ENCODE measurements at regions not wholly inside any gene's neighbourhood (a gene's known extent, or its start where the extent isn't known, plus 50 kb on each side); places are given as distances from the start of the nearest gene placed in this dataset.

DNA sequence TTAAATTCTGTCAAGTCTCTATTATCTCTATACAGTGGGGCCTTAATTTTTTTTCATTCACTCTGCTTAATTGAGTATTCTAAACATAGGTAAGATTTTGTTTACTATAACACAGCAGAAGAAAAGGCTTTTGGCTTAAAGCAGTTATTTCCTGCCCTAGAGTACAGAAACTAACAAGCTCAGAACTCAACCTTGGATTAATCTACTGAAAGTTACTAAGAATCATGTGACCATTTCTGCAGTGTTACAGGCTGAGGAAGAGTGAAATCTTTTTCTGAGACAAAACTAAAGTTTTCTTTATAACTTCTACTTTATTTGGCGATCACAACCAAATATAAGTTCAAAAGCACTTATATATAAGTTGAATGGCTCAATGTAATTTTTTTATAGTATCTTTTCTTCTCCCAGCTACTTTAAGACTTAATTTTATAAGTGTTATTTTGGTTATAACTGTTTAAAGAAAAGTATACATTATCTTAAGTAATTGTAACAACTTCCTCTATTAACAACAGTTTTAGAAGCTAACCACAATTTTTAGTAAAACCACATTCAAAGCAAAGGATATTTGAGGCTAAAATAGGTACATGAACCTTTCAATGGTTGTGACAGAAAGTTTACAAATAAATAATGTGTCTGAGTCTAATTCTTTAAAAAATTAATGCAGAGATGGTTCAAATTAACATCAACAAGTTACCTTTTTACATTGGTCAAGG, 240.6 kb upstream of the NAALADL2 start:
- no peaks in the 10 kb centered on the region for H3K27me3 ChIP-seq (ENCODE audit: control insufficient read depth, insufficient read depth, low read length)

GRCh38 chr3:174619239-174619638, 239.9 kb upstream of the NAALADL2 start:
- no peaks in the 10 kb centered on the region for H3K4me1 ChIP-seq (ENCODE audit: control insufficient read depth, insufficient read depth, low read length)
- H3K27ac ChIP-seq (ENCODE audit: low read depth, low read length): no peak overlapping the region
- H3K27me3 ChIP-seq (ENCODE audit: control insufficient read depth, insufficient read depth, low read length): no peaks in the 10 kb centered on the region
- no peak overlapping the region for H3K4me3 ChIP-seq (ENCODE audit: low read depth, low read length)
- no peaks in the 10 kb centered on the region for H3K9me3 ChIP-seq (ENCODE audit: control insufficient read depth, insufficient read depth, low read length)
- no peaks in the 10 kb centered on the region for H3K36me3 ChIP-seq (ENCODE audit: control insufficient read depth, insufficient read depth, low read length)
- H3K9ac ChIP-seq (ENCODE audit: low read depth, low read length): no peak overlapping the region

More for the DNA sequence above, 240.6 kb upstream of the NAALADL2 start:
- no peak overlapping the region for H3K27ac ChIP-seq (ENCODE audit: low read depth, low read length)
- H3K4me3 ChIP-seq (ENCODE audit: low read depth, low read length): no peak overlapping the region
- H3K9me3 ChIP-seq (ENCODE audit: control insufficient read depth, insufficient read depth, low read length): no peaks in the 10 kb centered on the region
- no peaks in the 10 kb centered on the region for H3K4me1 ChIP-seq (ENCODE audit: control insufficient read depth, insufficient read depth, low read length)
- no peak overlapping the region for H3K9ac ChIP-seq (ENCODE audit: low read depth, low read length)
- H3K36me3 ChIP-seq (ENCODE audit: control insufficient read depth, insufficient read depth, low read length): no peaks in the 10 kb centered on the region

DNA sequence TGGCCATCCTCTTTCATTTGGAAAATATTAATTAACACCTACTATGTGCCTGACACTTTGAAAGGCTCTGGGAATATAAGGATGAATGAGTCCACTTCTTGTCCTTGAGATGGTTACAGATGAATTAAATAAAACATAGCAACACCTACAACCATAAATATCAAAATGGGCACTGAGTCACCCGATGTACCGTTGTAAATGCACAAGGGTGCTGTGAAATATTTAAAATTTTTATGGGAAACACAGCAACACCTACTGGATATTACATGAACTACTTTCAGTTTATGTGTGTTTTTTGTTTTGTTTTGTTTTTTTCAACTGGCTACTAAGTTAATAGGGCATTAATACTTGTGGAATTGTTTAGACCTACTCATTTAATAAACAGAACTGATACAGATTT, 239.0 kb upstream of the NAALADL2 start:
- Histone ChIP-seq H3K36me3 (ENCODE audit: control insufficient read depth, insufficient read depth, low read length) (no peaks in the 10 kb centered on the region), H3K4me3 (ENCODE audit: low read depth, low read length) (no peak overlapping the region), H3K9ac (ENCODE audit: low read depth, low read length) (no peak overlapping the region), H3K9me3 (ENCODE audit: control insufficient read depth, insufficient read depth, low read length) (no peaks in the 10 kb centered on the region), H3K27me3 (ENCODE audit: control insufficient read depth, insufficient read depth, low read length) (no peaks in the 10 kb centered on the region), H3K27ac (ENCODE audit: low read depth, low read length) (no peak overlapping the region), H3K4me1 (ENCODE audit: control insufficient read depth, insufficient read depth, low read length) (no peaks in the 10 kb centered on the region)

DNA sequence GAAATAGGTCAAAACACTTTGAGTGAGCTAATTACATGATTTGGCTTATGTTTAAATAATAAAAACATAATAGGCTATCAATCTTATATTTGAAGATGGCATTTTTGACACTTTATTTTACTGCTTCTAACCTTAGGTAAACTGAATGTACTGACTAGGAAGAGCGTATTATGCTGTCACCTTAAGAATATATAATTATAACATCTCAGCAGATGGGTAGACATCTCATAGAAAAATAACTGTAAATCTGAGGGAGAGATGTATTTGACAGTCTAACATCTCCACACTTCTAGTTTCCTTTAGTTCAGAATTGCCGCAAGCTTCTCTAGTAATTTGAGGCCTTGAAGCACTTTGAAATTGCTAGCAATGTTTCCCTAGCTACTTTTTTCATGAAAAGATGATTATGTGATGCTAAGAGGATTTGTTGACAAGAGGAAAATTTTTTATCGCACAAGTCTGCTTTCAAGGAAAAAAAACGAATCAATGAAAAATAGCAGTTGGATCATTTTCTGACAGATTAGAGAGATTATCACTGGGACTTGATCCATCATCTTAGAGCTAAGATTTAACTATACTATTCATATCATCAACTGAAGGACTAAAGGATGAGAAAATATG, 238.2 kb upstream of the NAALADL2 start:
- H3K4me3 ChIP-seq (ENCODE audit: low read depth, low read length): no peak overlapping the region
- H3K27me3 ChIP-seq (ENCODE audit: control insufficient read depth, insufficient read depth, low read length): no peaks in the 10 kb centered on the region
- H3K4me1 ChIP-seq (ENCODE audit: control insufficient read depth, insufficient read depth, low read length): no peaks in the 10 kb centered on the region
- no peaks in the 10 kb centered on the region for H3K36me3 ChIP-seq (ENCODE audit: control insufficient read depth, insufficient read depth, low read length)
- H3K9me3 ChIP-seq (ENCODE audit: control insufficient read depth, insufficient read depth, low read length): no peaks in the 10 kb centered on the region
- H3K9ac ChIP-seq (ENCODE audit: low read depth, low read length): no peak overlapping the region
- H3K27ac ChIP-seq (ENCODE audit: low read depth, low read length): no peak overlapping the region

GRCh38 chr3:174633342-174633741, 225.8 kb upstream of the NAALADL2 start:
- H3K27ac ChIP-seq (ENCODE audit: low read depth, low read length): no peak overlapping the region
- no peaks in the 10 kb centered on the region for H3K4me1 ChIP-seq (ENCODE audit: control insufficient read depth, insufficient read depth, low read length)
- H3K27me3 ChIP-seq (ENCODE audit: control insufficient read depth, insufficient read depth, low read length): no peaks in the 10 kb centered on the region
- H3K9me3 ChIP-seq (ENCODE audit: control insufficient read depth, insufficient read depth, low read length): no peaks in the 10 kb centered on the region
- no peaks in the 10 kb centered on the region for H3K36me3 ChIP-seq (ENCODE audit: control insufficient read depth, insufficient read depth, low read length)
- no peak overlapping the region for H3K9ac ChIP-seq (ENCODE audit: low read depth, low read length)
- no peak overlapping the region for H3K4me3 ChIP-seq (ENCODE audit: low read depth, low read length)

DNA sequence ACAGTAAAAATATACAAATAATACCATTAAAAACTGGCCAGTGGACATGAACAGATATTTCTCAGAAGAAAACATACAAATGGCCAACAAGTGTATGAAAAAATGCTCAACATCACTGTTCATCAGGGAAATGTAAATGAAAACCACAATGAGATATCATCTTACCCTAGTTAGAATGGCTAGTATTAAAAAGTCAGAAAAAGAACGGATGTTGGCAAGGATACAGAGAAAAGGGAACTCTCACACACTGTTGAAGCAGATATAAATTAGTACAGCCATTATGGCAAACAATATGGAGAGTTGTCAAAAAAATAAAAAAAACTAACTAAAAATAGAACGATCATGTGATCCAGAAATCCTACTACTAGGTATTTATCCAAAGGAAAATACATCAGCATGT, 222.7 kb upstream of the NAALADL2 start:
- H3K4me1 ChIP-seq (ENCODE audit: control insufficient read depth, insufficient read depth, low read length): no peaks in the 10 kb centered on the region
- no peaks in the 10 kb centered on the region for H3K36me3 ChIP-seq (ENCODE audit: control insufficient read depth, insufficient read depth, low read length)
- H3K4me3 ChIP-seq (ENCODE audit: low read depth, low read length): no peak overlapping the region
- H3K9me3 ChIP-seq (ENCODE audit: control insufficient read depth, insufficient read depth, low read length): no peaks in the 10 kb centered on the region
- H3K27me3 ChIP-seq (ENCODE audit: control insufficient read depth, insufficient read depth, low read length): no peaks in the 10 kb centered on the region
- H3K27ac ChIP-seq (ENCODE audit: low read depth, low read length): no peak overlapping the region
- no peak overlapping the region for H3K9ac ChIP-seq (ENCODE audit: low read depth, low read length)

DNA sequence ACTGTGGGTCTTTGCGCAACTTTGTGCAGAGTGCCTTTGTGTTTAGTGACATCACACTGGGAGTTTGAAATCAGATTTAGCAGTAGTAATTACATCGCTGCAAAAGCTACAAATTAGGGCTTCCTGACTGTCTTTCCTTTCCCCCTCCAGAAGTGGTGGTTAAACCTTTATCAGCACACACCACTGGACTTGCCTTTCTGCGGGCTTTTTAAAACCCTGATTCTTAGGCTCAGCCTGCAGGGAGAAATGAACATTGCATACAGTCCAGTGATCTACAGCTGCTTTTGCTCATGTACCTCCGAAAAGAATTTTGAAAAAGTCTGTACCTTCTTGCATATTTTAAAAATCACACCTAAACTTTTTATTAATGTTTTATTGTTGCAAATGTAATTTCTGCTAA, 219.7 kb upstream of the NAALADL2 start:
- H3K36me3 ChIP-seq (ENCODE audit: control insufficient read depth, insufficient read depth, low read length): no peaks in the 10 kb centered on the region
- no peaks in the 10 kb centered on the region for H3K9me3 ChIP-seq (ENCODE audit: control insufficient read depth, insufficient read depth, low read length)
- no peak overlapping the region for H3K9ac ChIP-seq (ENCODE audit: low read depth, low read length)
- H3K4me1 ChIP-seq (ENCODE audit: control insufficient read depth, insufficient read depth, low read length): peaks cover 5% of the 10 kb centered on the region
- no peak overlapping the region for H3K4me3 ChIP-seq (ENCODE audit: low read depth, low read length)
- H3K27ac ChIP-seq (ENCODE audit: low read depth, low read length): no peak overlapping the region
- H3K27me3 ChIP-seq (ENCODE audit: control insufficient read depth, insufficient read depth, low read length): no peaks in the 10 kb centered on the region

- no peaks in the 10 kb centered on the region for H3K27me3 ChIP-seq (ENCODE audit: control insufficient read depth, insufficient read depth, low read length)
- H3K4me1 ChIP-seq (ENCODE audit: control insufficient read depth, insufficient read depth, low read length): peaks cover 9% of the 10 kb centered on the region
- H3K9ac ChIP-seq (ENCODE audit: low read depth, low read length): no peak overlapping the region
- no peaks in the 10 kb centered on the region for H3K36me3 ChIP-seq (ENCODE audit: control insufficient read depth, insufficient read depth, low read length)
- H3K4me3 ChIP-seq (ENCODE audit: low read depth, low read length): no peak overlapping the region
- no peak overlapping the region for H3K27ac ChIP-seq (ENCODE audit: low read depth, low read length)
- H3K9me3 ChIP-seq (ENCODE audit: control insufficient read depth, insufficient read depth, low read length): no peaks in the 10 kb centered on the region
Observed at GRCh38 chr3:174639970-174640369, 219.2 kb upstream of the NAALADL2 start.

GRCh38 chr3:174640932-174641331, 218.2 kb upstream of the NAALADL2 start:
- no peak overlapping the region for H3K27ac ChIP-seq (ENCODE audit: low read depth, low read length)
- no peaks in the 10 kb centered on the region for H3K9me3 ChIP-seq (ENCODE audit: control insufficient read depth, insufficient read depth, low read length)
- H3K9ac ChIP-seq (ENCODE audit: low read depth, low read length): no peak overlapping the region
- H3K4me3 ChIP-seq (ENCODE audit: low read depth, low read length): no peak overlapping the region
- no peaks in the 10 kb centered on the region for H3K27me3 ChIP-seq (ENCODE audit: control insufficient read depth, insufficient read depth, low read length)
- H3K36me3 ChIP-seq (ENCODE audit: control insufficient read depth, insufficient read depth, low read length): no peaks in the 10 kb centered on the region
- H3K4me1 ChIP-seq (ENCODE audit: control insufficient read depth, insufficient read depth, low read length): peaks cover 9% of the 10 kb centered on the region

DNA sequence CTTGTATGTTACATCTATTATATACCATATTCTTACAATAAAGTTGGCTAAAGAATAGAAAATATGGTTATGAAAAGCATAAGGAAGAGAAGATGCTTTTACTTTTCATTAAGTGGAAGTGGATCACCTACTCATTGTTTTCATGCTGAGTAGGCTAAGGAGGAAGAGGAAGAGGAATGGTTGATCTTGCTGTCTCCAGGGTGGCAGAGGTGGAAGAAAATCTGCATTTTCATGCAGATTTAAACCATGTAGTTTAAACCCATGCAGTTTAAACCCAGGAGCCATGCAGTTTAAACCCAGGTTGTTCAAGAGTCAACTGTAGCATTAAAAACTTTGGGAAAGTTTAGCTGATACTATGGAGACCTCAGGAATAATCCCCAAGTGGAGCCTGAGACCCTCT, 214.8 kb upstream of the NAALADL2 start:
- Histone ChIP-seq H3K9ac (ENCODE audit: low read depth, low read length) (no peak overlapping the region), H3K27me3 (ENCODE audit: control insufficient read depth, insufficient read depth, low read length) (no peaks in the 10 kb centered on the region), H3K4me1 (ENCODE audit: control insufficient read depth, insufficient read depth, low read length) (peaks cover 9% of the 10 kb centered on the region), H3K4me3 (ENCODE audit: low read depth, low read length) (no peak overlapping the region), H3K9me3 (ENCODE audit: control insufficient read depth, insufficient read depth, low read length) (no peaks in the 10 kb centered on the region), H3K27ac (ENCODE audit: low read depth, low read length) (no peak overlapping the region), H3K36me3 (ENCODE audit: control insufficient read depth, insufficient read depth, low read length) (no peaks in the 10 kb centered on the region)

GRCh38 chr3:174651951-174652350, 207.2 kb upstream of the NAALADL2 start:
- no peak overlapping the region for H3K4me3 ChIP-seq (ENCODE audit: low read depth, low read length)
- no peak overlapping the region for H3K27ac ChIP-seq (ENCODE audit: low read depth, low read length)
- no peaks in the 10 kb centered on the region for H3K36me3 ChIP-seq (ENCODE audit: control insufficient read depth, insufficient read depth, low read length)
- no peaks in the 10 kb centered on the region for H3K27me3 ChIP-seq (ENCODE audit: control insufficient read depth, insufficient read depth, low read length)
- H3K4me1 ChIP-seq (ENCODE audit: control insufficient read depth, insufficient read depth, low read length): no peaks in the 10 kb centered on the region
- H3K9me3 ChIP-seq (ENCODE audit: control insufficient read depth, insufficient read depth, low read length): no peaks in the 10 kb centered on the region
- H3K9ac ChIP-seq (ENCODE audit: low read depth, low read length): no peak overlapping the region
